Lower leg skin (tissue), 4 donors: ENCODE measurements at regions not wholly inside any gene's neighbourhood (a gene's known extent, or its start where the extent isn't known, plus 50 kb on each side); places are given as distances from the start of the nearest gene placed in this dataset.
"Not testable (repeated sequence)": the region's sequence is repeated elsewhere in the genome, so short reads cannot be mapped to it uniquely, and the experiment has no call there.

ENCODE experiments used
- DNase-seq, 2 donors: peaks; one replicate each; pipeline ENCODE4 v3.0.0-alpha.2; 2019; ENCODE audit warnings: low spot score in 2 of 2
- H3K4me3 ChIP-seq: fragments of 200-600 bp; sonication (generic); 2 replicates; pipeline ENCODE4 v1.5.1; 2017; ENCODE audit warnings: mild to moderate bottlenecking, low read depth; ENCODE audit not compliant: poor library complexity, severe bottlenecking
- POLR2A ChIP-seq, 2 donors: fragments of 450-650 bp; IDR thresholded peaks; one replicate each; pipeline ENCODE4 v1.6.1; 2016 to 2017; ENCODE audit warnings: antibody characterized with exemption in 2 of 2, mild to moderate bottlenecking in 1 of 2, moderate library complexity in 1 of 2
- WGBS, 2 donors: methylation state at CpG; one replicate each; pipeline ENCODE4 v1.1.5; 2018; 5-methylcytosine and 5-hydroxymethylcytosine counted together
- intact Hi-C: fragments of 100-400 bp; cut with DNase I; formaldehyde crosslinking; loops from one replicate; pipeline ENCODE4 v1.15.0; 2023; ENCODE audit warnings: low total_unique reads
- TF ChIP-seq, protein P1 (sequence below), 3 donors: fragments of 450-650 bp; IDR thresholded peaks; one replicate each; pipeline ENCODE4 v1.5.1; 2016; ENCODE audit warnings: antibody characterized with exemption in 3 of 3, mild to moderate bottlenecking in 3 of 3, moderate library complexity in 2 of 3

DNA sequence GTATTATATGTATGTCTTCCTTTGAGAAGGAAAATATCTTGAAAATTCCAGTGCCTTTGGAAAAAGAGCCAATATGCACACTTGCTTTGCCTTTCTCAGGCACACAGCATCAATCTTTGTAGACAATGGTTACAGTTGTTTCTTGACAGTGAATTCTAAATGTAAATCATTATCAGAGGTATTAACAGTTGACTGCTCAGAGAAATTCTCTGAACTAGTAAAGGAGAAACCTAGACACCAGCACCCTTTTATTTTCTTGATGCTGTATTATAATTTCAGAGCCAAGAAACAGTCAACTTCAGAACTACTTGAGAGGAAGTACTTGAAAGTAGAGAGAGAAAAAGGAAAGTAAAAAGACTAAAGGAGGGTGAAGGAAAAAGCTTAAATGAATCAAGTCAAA, 185.8 kb upstream of the SMIM30 start:
- TF ChIP-seq, protein P1, sequence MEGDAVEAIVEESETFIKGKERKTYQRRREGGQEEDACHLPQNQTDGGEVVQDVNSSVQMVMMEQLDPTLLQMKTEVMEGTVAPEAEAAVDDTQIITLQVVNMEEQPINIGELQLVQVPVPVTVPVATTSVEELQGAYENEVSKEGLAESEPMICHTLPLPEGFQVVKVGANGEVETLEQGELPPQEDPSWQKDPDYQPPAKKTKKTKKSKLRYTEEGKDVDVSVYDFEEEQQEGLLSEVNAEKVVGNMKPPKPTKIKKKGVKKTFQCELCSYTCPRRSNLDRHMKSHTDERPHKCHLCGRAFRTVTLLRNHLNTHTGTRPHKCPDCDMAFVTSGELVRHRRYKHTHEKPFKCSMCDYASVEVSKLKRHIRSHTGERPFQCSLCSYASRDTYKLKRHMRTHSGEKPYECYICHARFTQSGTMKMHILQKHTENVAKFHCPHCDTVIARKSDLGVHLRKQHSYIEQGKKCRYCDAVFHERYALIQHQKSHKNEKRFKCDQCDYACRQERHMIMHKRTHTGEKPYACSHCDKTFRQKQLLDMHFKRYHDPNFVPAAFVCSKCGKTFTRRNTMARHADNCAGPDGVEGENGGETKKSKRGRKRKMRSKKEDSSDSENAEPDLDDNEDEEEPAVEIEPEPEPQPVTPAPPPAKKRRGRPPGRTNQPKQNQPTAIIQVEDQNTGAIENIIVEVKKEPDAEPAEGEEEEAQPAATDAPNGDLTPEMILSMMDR (IDR thresholded peaks at IDR 0.05), result no peak
- no peak for TF ChIP-seq POLR2A (IDR thresholded peaks at IDR 0.05)
- intact Hi-C loops, result no loop called here
- H3K4me3 ChIP-seq, result no peak overlapping the region
- DNase-seq, result no peak

DNA sequence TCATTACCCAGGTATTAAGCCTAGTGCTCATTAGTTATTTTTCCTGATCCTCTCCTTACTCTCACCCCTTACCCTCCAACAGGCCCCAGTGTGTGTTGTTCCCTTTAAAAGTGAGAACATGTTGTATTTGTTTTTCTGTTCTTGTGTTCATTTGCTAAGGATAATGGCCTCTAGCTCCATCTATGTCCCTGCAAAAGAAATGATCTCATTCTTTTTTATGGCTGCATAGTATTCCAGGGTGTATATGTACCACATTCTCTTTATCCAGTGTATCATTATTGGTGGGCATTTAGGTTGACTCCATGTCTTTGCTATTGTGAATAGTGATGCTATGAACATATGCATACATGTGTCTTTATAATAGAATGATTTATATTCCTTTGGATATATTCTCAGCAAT, 185.0 kb upstream of the SMIM30 start:
- intact Hi-C loops, result not testable (repeated sequence)

DNA sequence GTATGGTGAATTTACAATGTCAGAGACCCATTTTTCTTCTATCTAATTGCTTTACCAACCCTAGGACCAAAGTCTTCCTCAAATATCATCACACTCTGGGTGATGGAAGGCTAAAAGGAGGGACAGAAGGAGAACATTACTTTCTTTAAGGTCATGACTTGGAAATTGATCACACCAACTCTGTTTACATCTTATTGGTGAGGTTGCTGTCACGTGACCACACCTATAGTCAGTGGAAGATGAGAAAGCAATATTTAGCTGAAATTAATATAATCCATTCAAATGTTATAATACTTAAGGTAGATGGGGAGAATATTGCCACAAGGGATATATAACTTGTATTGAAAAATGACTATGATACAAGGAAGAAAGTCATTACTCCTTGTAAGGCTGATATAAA, 183.6 kb upstream of the SMIM30 start:
- no peak for DNase-seq
- intact Hi-C loops, result no loop called here
- WGBS, 2 donors, result 76 to 77% methylated on average over 1 of the region's 1 CpG
- H3K4me3 ChIP-seq, result no peak overlapping the region
- TF ChIP-seq, protein P1 (IDR thresholded peaks at IDR 0.05), result no peak
- no peak for TF ChIP-seq POLR2A (IDR thresholded peaks at IDR 0.05)

More for the DNA sequence above, 185.0 kb upstream of the SMIM30 start:
- not testable (repeated sequence) for DNase-seq, H3K4me3 ChIP-seq

DNA sequence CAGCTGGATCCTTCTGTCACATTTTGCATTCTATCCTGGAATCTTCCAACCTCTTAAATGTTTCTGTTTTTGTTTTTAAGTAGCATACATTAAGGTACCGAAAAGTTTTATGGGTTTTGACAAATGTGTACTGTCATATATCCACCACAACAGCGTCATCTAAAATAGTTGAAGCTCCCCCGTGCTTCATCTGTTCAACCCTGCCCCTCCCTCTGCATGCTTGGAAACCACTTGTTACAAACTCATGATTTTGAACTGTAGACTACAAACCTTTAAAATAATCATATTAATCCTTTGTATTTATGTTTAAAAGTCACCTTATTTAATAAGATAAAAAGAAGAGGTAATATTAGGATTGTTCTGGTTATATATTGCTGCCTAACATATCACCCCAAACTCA, 182.8 kb upstream of the SMIM30 start:
- 57 to 81% methylated on average over 3 of the region's 3 CpGs for WGBS, 2 donors
- intact Hi-C loops, result no loop called here
- no peak for DNase-seq
- TF ChIP-seq, protein P1 (IDR thresholded peaks at IDR 0.05), result no peak
- TF ChIP-seq POLR2A (IDR thresholded peaks at IDR 0.05), result no peak
- no peak overlapping the region for H3K4me3 ChIP-seq

DNA sequence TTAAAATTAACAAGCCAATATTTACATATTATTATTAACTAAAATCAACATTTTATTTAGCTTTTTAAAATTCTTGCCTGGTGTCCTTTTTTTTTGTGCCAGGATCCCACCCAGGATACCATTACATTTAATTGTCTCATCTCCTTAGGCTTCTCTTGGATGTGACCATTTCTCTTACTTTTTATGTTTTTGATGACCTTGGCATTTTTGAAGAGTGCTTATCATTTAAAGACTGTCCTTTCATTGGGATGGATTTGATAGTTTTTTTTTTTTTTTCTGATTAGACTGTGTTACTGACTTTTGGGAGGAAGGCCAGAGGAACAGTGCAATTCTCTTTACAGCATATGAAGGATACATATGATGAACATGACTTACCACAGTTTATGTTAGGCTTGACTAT, 181.4 kb upstream of the SMIM30 start:
- no peak for TF ChIP-seq POLR2A (IDR thresholded peaks at IDR 0.05)
- no peak for DNase-seq
- H3K4me3 ChIP-seq, result no peak overlapping the region
- intact Hi-C loops, result no loop called here

DNA sequence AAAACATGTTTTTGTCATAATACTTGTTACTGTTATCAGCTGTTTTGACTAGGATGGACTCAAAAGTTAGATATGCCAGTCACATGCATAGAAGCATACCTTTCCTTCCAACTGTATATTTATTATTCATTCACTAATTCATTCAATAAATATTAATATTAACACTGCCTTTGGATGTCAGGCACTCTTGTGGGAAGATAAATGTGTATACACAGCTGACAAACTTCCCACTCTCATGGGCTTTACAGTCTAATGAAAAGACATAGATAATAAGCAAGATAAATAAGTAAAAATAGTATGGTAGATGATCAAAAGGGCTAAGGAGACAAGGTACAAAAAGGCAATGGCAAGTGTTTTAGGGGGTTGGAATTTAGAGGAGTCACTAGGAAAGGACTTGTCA, 180.1 kb upstream of the SMIM30 start:
- intact Hi-C loops, result no loop called here
- TF ChIP-seq, protein P1 (IDR thresholded peaks at IDR 0.05), result no peak
- no peak for TF ChIP-seq POLR2A (IDR thresholded peaks at IDR 0.05)
- no peak for DNase-seq
- no peak overlapping the region for H3K4me3 ChIP-seq

DNA sequence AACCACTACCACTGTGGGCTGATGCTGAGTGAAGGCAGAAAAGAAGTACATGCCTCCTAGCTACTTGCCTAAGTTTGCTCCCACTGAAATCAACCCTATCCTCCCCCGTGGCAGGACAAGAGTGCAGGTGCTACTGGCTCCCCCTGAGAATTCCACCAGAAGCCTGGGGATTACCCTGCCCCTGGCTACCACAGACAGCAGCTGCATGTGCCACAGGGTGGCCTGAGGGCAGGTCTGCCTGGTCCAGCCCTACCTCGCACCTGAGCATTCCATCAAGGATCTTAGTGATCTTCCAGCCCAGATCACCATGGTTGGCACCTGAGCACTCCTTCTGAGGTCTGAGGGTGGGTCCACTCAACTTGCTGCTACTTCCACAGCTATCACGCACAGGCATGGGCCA, 176.4 kb upstream of the SMIM30 start:
- no peak for DNase-seq
- WGBS, 2 donors, result 67 to 70% methylated on average over 1 to 3 of the region's 3 CpGs
- no peak overlapping the region for H3K4me3 ChIP-seq
- TF ChIP-seq POLR2A (IDR thresholded peaks at IDR 0.05), result no peak
- TF ChIP-seq, protein P1 (IDR thresholded peaks at IDR 0.05), result no peak
- intact Hi-C loops, result no loop called here
